HG03342 (cell line): ENCODE measurements at regions not wholly inside any gene's neighbourhood (a gene's known extent, or its start where the extent isn't known, plus 50 kb on each side); places are given as distances from the start of the nearest gene placed in this dataset.
"Not testable (repeated sequence)": the region's sequence is repeated elsewhere in the genome, so short reads cannot be mapped to it uniquely, and the experiment has no call there.

Source experiments
- ATAC-seq: cut with Tn5 transposase; IDR thresholded peaks from one replicate; pipeline ENCODE4 v1.9.1; 2021; ENCODE audit warnings: mild to moderate bottlenecking, moderate library complexity; ENCODE audit not compliant: unreplicated experiment

DNA sequence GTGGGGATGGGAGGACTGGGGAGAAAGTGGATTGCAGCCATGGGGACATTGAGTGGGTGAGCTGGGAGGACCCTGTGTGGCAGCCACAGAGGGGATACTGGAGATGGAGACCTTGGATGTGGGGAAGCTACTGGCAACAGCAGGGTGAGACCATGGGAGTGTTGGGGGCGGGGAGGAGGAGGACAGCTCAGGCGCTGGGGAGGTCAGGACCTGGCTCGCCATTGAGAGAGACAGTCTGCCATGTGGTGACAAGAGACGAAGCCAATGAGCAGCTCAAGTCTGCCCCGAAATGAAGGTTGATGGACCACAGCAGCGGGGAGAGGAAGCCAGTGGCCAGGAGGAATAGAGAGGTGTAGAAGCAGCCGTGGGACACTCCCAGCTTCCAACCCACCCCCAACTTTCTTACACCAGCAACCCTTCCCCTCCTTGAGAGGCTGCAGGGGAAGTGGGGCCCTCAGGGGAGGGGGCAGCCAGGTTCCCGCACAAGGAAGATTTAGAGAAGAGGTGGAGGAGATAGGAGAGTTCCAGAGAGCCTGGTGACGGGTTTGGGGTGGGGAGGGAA is 118.1 kb downstream of the ASB7 start:
- no peak for ATAC-seq

DNA sequence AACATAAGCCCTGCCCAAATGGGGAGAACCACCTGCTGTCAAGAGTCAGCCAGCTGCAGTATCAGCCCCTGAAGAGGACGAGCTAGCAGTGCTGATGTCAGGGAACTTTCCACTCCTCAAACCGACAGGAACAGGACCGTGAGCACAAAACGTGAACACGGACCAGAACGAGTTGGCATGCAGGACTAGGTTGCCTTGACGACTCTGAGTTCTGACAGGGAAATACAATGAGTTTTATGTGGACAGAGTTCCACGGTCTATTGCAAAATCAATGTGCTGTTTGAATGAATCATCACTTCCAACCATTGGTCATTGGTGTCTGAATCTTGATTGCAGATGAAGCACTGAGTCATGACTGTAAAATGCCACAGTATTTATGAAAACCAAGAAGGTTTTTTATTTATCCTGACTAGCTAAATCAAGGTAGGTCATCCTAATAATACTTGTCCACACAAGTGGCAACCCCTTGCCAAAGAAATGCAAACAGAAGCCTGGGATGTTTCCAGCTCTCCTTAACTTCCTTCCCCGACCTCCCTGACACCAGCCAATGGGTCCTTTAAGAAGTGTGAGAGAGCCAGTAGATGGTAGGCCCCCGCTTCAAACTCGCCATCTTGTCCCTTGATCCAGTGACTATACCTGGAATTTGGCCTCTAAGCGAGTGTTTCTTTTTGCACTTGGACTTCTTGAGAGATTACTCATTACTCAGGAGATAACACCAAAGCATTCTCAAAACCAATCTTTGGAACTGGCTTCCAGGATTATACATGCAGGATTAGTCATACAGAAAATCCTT is 119.6 kb downstream of the ASB7 start:
- ATAC-seq: no peak

DNA sequence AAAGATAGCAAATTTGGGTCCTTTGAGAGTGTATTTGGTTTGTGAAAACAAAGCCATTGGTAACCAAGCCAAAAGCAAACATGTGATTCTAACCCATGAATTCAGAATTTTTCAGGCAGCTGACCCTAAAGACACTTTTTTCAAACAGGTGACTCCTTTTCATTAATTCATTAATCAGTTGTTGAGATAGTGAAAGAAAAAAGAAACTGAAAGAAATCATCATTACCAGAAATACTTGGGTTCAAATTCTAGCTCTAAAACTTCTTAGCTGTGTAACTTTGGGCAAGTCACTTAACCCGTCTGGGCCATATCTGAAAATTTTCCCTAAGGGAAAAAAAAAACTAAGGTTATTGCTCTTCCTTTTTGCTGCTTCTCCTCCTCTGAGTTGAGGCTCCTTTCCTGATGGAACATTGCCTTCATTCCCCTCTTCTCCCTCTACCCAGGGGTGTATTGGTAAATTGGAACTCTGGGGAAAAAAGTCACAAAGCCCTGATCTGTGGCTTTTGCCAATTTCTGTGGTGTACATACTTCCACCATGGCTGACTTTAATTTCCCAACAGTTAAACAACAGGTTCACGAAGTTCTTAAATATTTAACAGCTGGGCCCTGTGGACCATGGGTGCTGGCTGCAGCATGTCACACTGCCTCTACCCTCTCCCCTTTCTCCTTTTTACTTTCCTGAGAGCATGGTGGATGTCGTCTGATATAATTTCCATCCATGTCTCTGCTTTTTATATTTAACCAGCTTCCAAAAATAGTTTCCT is 120.3 kb downstream of the ASB7 start:
- ATAC-seq: no peak

DNA sequence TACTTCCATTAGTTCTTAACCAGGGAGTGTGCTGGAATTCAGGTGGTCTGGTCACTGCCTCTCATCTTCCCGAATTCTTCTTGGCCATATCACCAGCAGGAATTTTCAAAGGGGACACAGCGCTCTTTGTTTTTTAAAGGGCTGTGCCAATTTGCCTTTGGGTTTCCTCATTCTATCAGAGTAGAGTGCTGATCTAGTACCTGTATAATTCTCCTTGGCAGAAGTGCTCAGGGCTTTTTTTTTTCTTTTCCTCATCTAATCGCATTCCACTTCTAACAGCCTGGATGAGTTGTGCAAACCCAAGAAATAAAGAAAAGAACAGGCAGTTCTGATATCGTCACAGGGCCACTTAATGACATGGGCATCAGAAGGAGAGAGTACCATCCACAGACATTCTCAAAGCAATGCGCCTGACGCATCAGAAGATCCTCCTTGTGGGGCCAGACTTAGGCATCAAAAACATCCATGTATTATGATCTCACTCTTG is 121.0 kb downstream of the ASB7 start:
- ATAC-seq: no peak

DNA sequence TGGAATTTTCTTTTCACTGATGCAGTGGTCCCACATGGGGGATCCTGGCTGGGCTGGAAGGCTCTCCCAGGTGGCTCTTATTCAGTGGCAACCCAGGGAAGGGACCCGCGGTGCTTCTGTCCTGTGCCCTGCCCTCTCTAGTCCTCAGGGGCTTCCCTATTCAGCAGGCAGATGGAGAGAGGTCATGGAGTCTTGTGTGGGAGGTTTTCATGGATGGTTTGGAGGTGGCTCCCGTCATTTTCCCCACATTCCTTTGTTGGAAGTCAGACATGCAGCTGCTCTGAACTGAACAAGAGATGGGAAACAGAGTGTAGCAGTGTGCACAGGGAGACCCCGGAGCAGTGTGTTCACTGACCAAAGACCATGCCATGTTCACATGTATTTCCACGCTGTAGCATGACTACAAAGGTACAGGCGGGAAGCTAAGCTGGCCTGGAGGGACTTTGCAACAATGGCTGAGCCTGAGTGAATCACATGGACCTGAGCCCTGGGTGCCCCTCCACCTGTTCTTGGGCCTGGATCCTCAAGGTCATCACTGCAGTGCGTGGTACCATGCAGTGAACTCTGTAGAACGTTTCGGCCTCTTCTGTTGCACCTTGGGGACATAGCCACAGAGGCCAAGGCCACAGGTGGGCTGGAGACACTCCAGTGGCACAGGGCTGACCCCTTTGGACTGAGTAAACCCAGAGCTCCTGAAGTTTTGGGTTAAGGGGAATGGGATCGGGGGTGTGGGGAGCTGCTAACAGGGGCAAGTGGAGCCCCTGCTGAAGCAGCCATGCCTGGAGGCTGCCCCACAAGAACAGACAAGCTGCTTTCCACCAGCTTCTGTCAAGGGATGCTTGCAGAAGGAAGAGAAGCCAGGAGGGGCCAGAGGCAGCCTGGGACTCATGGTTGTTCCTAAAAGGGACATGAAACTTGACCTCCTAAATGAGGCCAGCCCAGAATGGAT is 123.0 kb downstream of the ASB7 start:
- ATAC-seq: no peak

DNA sequence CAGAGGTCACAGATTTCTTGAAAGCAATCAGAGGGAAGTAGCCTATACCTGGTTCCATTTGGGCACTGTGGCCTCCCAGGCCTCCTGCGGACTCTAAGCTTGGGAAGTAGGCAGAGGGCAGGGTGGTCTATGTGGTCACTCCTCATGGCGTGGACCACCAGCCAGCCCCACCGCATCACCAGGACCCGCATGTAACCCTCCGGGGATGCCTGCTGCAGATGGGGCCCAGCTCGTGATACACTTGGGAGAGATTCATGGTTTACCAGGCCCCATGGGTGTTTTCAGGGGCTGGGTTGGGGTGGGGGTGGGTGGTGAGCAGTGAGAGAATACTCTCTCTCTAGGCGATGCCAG is 123.7 kb downstream of the ASB7 start:
- ATAC-seq: no peak

DNA sequence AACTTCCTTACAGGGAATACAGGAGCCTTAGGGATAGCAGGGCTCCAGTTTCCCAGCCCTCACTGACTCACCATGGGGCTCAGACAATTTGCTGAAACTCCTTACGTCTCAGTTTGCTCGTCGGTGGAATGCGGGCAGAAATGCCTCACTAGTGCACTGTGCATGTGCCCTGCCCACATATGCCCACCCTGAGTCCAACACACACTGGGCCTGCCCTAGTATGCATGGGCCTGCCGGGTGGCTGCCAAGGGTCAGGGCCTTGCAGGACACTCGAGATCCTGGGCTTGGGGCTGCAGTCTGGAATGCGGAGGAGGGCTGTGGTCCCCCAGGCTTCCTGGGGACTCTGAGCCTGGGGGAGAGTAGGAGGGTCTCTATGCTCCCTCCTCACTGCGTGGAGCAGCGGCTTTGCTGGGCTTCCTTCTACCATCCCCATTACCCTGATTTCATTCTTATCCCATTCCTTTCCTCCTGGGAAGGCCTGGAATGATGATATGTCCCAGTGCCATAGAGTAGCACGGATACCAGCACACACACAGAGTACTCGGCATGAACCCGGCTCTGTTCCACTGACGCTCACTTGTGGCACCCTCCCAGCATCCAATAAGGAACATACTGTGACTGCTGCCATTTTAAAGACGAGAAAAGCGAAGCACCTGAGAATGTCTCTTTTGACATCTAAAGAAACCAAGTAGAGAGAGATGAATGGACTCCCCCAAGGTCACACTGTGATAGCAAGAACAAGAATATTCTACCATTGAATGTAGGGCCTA is 124.2 kb downstream of the ASB7 start:
- no peak for ATAC-seq

DNA sequence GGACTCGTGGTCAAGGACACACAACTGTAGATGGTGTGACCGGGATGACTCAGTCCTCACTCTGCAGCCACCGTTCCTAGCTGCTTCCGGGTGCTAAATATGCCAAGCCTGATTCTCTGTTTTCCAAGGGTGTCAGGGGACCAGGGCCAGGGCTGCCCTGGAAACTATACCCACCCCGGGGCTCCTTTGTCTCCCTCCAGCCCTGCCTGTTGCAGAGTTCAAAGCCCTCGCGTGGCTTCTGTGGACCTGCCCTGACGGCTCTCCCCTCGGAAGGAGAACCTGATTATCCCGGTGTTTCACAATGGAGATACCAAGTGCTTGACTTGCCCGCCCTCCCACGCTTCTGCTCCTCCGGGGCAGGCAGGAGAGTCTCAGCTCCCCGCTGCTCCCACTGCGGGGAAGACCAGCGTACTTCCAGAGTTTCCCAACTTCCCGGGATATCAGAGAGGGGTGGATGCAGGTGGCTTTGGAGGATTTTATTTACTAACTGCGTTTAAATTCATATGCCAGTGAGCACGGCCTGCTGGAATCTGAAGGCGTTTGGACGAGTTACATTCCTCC is 125.0 kb downstream of the ASB7 start:
- no peak for ATAC-seq

DNA sequence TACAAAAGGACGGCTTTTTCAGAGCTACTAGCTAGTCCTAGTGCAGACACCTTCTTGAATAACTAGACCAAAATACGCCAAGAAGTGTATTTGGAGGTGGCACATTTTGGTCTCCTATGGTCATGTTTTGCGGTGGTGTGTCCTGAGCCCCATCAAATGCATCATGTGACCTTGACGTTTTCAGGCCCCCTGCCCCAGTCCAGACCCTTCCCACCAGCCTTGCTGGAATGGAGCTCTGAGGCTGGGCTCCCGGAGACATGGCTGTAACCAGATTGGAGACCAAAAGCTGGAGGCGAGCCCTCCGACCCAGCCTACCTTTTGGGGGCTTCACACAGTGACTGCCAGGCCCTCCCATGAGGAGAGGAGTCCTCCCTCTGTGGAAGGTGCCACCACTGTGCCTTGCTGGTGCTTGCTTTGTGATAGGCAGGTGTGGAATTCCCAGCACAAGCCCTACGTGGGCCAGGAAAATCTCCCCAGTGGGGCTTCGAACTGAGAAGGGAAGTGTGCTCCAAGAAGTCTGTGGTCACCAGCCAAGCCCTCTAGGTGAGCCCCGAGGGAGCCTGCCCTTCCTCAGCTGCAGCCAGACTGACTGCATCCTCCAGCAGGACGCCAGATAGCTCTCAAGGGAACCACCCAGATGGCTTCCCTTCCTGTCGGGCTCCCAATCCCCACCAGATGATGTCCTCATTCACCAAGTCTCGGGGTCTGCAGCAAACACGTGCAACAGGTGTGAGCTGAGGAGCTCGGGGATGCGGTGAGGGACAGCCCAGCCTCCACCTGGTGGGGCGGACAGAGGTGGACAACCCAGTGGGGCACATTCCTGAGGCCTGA is 126.2 kb downstream of the ASB7 start:
- no peak for ATAC-seq

DNA sequence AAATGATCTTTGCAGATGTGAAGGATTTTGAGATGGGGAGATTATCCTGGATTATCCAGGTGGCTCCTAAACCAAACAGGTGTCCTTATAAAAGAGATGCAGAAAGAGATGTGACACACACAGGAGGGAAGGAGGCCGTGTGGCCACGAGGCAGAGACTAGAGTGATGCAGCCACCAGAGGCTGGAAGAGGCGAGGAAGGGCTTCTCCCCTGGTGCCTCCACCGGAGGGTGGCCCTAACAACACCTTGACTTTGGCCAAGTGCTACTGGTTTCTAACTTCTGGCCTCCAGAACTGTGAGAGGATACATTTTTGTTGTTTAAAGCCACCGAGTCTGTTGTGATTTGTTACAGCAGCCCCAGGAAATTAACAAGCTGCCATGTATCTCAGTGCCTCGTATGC is 127.1 kb downstream of the ASB7 start:
- ATAC-seq: no peak

DNA sequence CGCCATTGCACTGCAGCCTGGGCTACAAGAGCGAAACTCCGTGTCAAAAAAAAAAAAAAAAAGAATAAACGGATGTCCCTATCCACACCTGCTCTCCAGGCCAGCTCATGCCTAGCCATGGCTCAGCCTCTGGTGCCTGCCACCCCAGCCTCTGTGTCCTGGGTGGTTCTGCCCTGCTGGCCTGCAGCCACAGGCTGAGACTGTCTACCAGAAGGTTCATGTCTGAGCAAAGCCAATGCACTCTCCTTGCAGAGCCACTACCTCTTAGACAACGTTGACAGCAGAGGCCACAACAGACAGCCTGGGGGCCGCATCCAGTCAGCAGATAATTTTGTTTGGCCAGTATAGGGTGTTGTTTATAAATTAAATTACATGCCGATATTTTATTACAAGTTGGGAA is 127.7 kb downstream of the ASB7 start:
- no peak for ATAC-seq

DNA sequence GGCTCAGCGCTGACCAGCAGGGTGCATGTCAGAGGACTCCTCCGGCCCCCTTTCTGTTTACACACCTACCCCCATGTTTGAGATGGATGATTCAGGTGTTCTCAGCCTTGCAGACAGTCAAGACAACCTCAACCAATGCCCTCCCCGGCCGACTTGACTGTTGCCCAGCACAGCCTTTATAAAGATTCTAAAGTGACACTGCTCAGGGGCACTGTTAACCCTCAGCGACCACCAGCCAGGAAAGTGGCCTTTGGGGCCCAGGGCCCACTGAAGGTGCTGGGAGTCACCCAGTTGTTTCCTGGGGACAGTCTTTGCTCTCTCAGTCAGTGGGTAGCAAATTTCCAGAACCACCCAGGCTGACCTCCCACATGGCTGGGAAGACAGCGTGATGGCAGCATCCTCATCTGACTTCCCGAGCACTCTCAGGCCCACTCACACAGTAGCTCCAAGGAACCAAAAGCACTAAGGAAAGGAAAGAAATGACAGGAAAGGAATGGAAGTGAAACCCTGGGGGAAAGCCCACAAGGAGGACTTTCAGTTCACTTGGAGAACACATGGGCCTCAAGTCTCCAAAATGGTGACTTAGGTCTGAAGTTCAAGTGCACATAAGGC is 128.4 kb downstream of the ASB7 start:
- ATAC-seq: no peak

DNA sequence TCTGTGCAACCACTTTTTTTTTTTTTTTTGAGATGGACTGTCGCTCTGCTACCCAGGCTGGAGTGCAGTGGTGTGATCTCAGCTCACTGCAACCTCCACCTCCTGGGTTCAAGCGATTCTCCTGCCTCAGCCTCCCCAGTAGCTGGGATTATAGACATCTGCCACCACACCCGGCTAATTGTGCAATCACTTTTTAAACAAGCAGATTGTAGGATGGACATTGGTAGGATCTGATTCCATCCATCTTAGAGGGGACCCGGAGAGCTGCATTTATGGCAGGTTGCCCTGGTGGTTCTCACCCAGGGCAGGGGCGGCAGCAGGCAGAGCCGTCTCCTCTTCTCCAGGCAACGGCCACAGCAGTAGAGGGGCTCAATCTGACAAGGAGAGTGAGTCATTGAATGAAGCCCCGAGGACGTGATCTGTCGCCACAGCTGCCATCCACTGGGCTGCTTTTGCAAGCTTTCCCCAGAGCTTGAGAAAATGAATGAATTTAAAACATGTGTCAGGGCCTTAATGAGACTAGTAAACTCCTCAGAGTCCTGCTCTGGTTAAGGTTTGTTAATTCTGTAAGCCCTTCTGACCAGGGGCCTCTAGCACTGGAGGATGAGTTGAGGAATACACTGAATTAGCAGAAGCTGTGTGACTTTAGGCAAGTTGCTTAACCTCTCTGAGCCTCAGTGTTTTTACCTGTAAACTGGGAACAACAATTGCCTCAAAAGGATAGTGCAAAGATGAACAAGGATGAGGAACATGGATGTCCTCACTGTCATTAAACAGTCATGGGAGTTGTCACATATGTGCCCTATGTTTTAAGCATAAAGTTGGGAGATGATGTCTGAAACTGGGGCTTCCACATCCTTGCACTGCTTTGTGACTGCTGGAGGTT is 129.1 kb downstream of the ASB7 start:
- no peak for ATAC-seq

DNA sequence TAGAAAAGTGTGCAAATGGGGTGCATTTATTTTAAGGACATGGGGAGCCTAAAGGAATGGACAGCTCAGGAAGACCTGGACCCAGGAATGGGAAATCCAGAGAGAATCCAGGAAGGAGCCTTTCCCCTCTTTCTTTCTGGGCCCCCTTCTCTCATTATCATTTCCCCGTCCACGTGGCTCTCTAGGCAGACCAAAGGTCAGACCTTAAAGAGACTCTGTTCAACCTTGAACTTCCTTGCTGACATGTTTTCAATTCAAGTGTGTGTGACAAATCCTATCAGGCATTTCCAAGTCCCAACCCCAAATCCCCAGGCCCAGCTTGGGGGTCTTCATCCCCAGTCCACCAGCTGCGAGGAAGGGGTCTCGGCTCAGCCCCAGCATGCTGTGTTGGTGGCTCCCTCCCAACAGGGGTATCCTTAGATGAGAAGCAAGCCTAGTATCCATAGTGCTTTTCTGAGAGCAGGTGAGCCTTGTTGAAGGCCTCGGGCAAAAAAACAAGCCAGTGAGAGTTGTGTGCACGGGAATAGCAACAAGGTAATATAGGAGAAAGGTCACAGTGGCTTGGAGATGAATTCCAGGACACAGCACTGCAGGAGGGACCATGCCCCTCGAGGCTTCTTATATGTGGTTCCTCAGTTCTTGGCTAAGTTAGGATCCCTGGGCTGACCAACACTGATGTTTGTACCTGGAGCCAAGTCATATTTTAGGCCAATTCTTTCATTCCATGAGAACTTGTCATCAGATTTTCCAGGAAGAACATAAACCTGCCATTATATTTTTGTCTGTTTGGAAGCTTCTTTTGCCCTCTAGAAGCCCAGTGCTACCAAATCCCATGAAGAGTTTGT is 130.0 kb downstream of the ASB7 start:
- ATAC-seq: no peak

DNA sequence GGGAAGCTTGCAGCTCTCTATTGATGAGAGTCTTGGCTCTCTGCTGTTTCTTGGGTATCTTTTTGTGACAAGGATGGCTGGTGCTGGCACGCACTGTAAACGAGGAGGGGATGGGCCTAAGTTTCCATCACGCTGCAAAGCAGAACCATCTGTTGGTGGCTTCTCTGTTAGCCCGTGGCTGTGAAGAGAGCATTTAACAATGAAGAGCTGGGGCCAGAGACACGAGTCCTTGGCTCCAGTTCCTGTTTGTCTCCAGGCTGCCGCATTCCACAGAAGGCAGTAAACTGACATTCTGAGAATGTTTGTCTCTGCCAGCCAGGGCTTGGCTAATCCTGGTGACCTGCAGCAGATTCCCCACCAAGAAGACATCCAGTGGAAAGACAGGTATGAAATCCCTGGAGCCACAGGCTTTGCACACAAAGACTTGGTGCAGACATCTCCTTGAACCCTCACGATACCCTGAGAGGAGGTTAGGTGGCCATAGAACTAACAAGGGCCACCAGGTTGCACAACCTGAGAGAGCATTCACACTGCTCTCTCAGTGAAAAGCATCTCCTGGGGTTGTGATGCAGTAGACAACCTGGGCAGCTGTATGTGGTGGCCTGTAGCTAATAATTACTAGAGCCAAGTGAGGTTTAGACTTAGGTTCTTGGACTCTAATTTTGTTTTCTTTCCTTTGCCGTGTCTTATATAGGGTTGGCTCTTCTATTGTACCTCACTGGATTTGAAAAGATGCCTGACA is 130.9 kb downstream of the ASB7 start:
- ATAC-seq: no peak

DNA sequence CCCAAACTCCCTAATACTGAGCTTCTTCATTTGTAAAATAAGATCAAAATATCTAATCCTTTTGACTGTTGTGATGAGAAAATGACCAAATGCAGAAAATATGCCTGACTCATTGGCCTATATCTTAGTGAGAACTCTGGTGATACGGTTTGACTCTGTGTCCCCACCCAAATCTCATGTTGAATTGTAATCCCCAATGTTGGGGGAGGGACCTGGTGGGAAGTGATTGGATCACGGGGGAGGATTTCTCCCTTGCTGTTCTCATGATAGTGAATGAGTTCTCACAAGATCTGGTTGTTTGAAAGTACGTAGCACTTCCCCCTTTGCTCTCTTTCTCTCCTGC is 131.4 kb downstream of the ASB7 start:
- ATAC-seq: not testable (repeated sequence)
